Fibroblast of lung (primary cell): ENCODE measurements at regions not wholly inside any gene's neighbourhood (a gene's known extent, or its start where the extent isn't known, plus 50 kb on each side); places are given as distances from the start of the nearest gene placed in this dataset.
A peak's percentile ranks its signal among the peaks of the same experiment; 100 is the strongest.

Experiments
- DNase-seq, 2 donors: peaks; one replicate each; pipeline versions ENCODE4 v3.0.0 to v3.0.0-alpha.2; 2010; ENCODE audit warnings: low read depth in 2 of 2
- H2AFZ ChIP-seq: 2 replicates; pipeline ENCODE4 v1.5.1; 2012; ENCODE audit warnings: low read length, control low read depth, inconsistent platforms
- H3K27ac ChIP-seq: 2 replicates; pipeline ENCODE4 v1.5.1; 2011; ENCODE audit warnings: low read length, control low read depth; ENCODE audit not compliant: insufficient read depth
- H3K27me3 ChIP-seq: 2 replicates; pipeline ENCODE4 v1.5.1; 2011; ENCODE audit warnings: mild to moderate bottlenecking, low read length; ENCODE audit not compliant: control insufficient read depth, insufficient read depth
- H3K36me3 ChIP-seq: 2 replicates; pipeline ENCODE4 v1.5.1; 2011; ENCODE audit warnings: low read length; ENCODE audit not compliant: control insufficient read depth, insufficient read depth
- H3K4me1 ChIP-seq: 2 replicates; pipeline ENCODE4 v1.5.1; 2011; ENCODE audit warnings: low read length; ENCODE audit not compliant: control insufficient read depth, insufficient read depth; ENCODE audit errors: extremely low read depth
- H3K4me2 ChIP-seq: 2 replicates; pipeline ENCODE4 v1.5.1; 2011; ENCODE audit warnings: low read length, control low read depth; ENCODE audit not compliant: insufficient read depth; ENCODE audit errors: extremely low read depth
- H3K4me3 ChIP-seq, 4 experiments: fragments of 200-600 bp in 1 of 4; sonication (generic) in 1 of 4; replicated peaks in 1 of 4; 2 replicates each; pipeline ENCODE4 v1.5.1; 2011 to 2016; ENCODE audit warnings: low read length in 4 of 4, low read depth in 3 of 4, mild to moderate bottlenecking in 3 of 4, control low read depth in 2 of 4, inconsistent platforms in 1 of 4, mixed read lengths in 1 of 4; ENCODE audit not compliant: insufficient read depth in 1 of 4; ENCODE audit errors: control extremely low read depth in 1 of 4
- H3K79me2 ChIP-seq: 2 replicates; pipeline ENCODE4 v1.5.1; 2012; ENCODE audit warnings: mild to moderate bottlenecking, low read length, inconsistent platforms; ENCODE audit not compliant: control insufficient read depth, insufficient read depth
- H3K9ac ChIP-seq: 2 replicates; pipeline ENCODE4 v1.5.1; 2011; ENCODE audit warnings: mild to moderate bottlenecking, low read length, control low read depth; ENCODE audit not compliant: insufficient read depth
- H3K9me3 ChIP-seq: 2 replicates; pipeline ENCODE4 v1.5.1; 2012; ENCODE audit warnings: low read depth, low read length; ENCODE audit not compliant: control insufficient read depth, insufficient read depth
- H4K20me1 ChIP-seq: 2 replicates; pipeline ENCODE4 v1.5.1; 2011; ENCODE audit warnings: low read length; ENCODE audit not compliant: control insufficient read depth, insufficient read depth; ENCODE audit errors: extremely low read depth
- EZH2 ChIP-seq: IDR thresholded peaks from 2 replicates; pipeline ENCODE4 v1.5.1; 2012; ENCODE audit warnings: low read length, control low read depth, mild to moderate bottlenecking; ENCODE audit errors: missing control alignments
- TF ChIP-seq, protein P1 (sequence below), 2 donors: IDR thresholded peaks in 1 of 2; conservative IDR thresholded peaks in 1 of 2; 1 replicate in 1 of 2; 2 replicates in 1 of 2; pipeline ENCODE4 v1.5.1; 2011 to 2012; ENCODE audit warnings: low read length in 2 of 2, control low read depth in 1 of 2, inconsistent platforms in 1 of 2, low read depth in 1 of 2, mild to moderate bottlenecking in 1 of 2

DNA sequence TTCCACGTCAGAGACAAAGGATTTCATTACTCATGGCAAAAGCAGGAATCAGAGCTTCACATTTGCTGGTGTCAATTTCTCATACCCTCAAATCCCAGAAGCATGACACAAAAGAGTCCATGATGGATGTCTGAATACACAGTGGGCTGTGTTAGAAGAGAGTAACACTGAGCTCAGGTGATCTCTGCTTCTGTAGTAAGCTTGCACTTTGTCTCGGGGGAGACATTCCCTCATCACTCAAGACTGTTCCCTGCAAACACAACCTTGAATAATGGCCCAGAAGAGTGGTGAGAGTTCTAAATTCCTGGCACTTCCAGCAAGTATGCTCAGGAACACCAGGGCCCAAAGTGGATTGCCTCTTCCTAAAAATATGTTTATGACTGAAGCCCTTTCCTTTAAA is 1787.2 kb upstream of the SEL1L start:
- H3K4me1 ChIP-seq, result no peaks in the 10 kb centered on the region
- TF ChIP-seq, protein P1, sequence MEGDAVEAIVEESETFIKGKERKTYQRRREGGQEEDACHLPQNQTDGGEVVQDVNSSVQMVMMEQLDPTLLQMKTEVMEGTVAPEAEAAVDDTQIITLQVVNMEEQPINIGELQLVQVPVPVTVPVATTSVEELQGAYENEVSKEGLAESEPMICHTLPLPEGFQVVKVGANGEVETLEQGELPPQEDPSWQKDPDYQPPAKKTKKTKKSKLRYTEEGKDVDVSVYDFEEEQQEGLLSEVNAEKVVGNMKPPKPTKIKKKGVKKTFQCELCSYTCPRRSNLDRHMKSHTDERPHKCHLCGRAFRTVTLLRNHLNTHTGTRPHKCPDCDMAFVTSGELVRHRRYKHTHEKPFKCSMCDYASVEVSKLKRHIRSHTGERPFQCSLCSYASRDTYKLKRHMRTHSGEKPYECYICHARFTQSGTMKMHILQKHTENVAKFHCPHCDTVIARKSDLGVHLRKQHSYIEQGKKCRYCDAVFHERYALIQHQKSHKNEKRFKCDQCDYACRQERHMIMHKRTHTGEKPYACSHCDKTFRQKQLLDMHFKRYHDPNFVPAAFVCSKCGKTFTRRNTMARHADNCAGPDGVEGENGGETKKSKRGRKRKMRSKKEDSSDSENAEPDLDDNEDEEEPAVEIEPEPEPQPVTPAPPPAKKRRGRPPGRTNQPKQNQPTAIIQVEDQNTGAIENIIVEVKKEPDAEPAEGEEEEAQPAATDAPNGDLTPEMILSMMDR (conservative IDR thresholded peaks at IDR 0.05 in 1 of 2, IDR thresholded peaks at IDR 0.05 in 1 of 2; ENCODE audit: low read depth in 1 of 2, low read length in 2 of 2), result no peak
- no peak for TF ChIP-seq EZH2
- no peak overlapping the region for H3K4me2 ChIP-seq
- no peaks in the 10 kb centered on the region for H4K20me1 ChIP-seq
- no peaks in the 10 kb centered on the region for H3K79me2 ChIP-seq
- no peak overlapping the region for H3K9ac ChIP-seq
- H3K4me3 ChIP-seq, result no peak overlapping the region
- no peak for DNase-seq
- no peaks in the 10 kb centered on the region for H3K27me3 ChIP-seq
- H3K27ac ChIP-seq, result no peak overlapping the region
- H3K36me3 ChIP-seq, result no peaks in the 10 kb centered on the region
- H3K9me3 ChIP-seq, result no peaks in the 10 kb centered on the region
- H2AFZ ChIP-seq, result no peak overlapping the region

DNA sequence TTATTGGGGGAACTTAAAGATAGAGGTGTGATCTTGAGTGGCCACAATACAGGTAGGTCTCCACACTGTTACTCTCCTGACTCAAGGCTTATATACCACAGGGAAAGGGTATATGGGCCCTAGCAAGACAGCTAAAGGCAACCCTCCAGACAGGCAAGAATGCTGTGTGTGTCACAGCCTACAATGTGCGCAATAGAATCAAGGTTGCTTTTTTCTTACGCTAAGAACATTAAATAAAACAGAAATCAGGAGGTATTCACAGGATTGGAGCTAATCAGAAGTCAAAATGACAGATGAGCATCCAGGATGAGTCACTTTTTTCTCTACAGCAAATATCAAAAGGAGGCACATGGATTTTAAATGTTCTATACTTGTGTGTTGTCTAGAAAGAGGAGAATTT is 1797.9 kb upstream of the SEL1L start:
- no peak overlapping the region for H3K27ac ChIP-seq
- H3K79me2 ChIP-seq, result no peaks in the 10 kb centered on the region
- no peak overlapping the region for H3K9ac ChIP-seq
- H3K4me3 ChIP-seq, result no peak overlapping the region
- H3K27me3 ChIP-seq, result no peaks in the 10 kb centered on the region
- no peak for TF ChIP-seq EZH2
- TF ChIP-seq, protein P1 (conservative IDR thresholded peaks at IDR 0.05 in 1 of 2, IDR thresholded peaks at IDR 0.05 in 1 of 2; ENCODE audit: low read depth in 1 of 2, low read length in 2 of 2), result no peak
- no peak for DNase-seq
- H3K9me3 ChIP-seq, result no peaks in the 10 kb centered on the region
- no peaks in the 10 kb centered on the region for H3K36me3 ChIP-seq
- H4K20me1 ChIP-seq, result no peaks in the 10 kb centered on the region
- no peak overlapping the region for H2AFZ ChIP-seq
- no peaks in the 10 kb centered on the region for H3K4me1 ChIP-seq
- no peak overlapping the region for H3K4me2 ChIP-seq

DNA sequence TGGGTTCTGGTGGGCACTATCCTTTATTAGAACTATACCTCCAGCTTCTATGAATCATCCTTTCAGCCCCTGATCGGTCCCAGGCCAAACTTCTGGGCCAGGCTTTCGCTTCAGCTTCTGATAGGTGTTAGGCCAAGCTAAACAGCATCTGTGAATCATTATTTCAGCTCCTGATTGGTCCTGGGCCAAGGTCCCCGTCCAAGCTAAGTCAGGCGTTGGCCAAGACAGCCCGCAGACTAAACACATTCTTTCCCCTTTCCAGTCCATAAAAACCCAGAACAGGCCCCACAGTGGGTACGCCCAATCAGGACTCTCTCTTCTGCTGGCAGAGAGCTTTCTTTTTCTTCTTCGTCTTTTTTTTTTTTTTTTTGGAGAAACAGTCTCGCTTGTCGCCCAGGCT is 1808.9 kb upstream of the SEL1L start:
- Histone ChIP-seq H4K20me1 (no peaks in the 10 kb centered on the region), H3K36me3 (no peaks in the 10 kb centered on the region), H3K4me2 (no peak overlapping the region), H3K4me1 (no peaks in the 10 kb centered on the region), H3K9ac (no peak overlapping the region), H3K27ac (no peak overlapping the region), H3K4me3 (no peak overlapping the region), H3K27me3 (no peaks in the 10 kb centered on the region), H2AFZ (no peak overlapping the region), H3K9me3 (no peaks in the 10 kb centered on the region), H3K79me2 (no peaks in the 10 kb centered on the region)
- DNase-seq, result peak in 1 of 2 donors; percentile 44
- TF ChIP-seq, protein P1 (conservative IDR thresholded peaks at IDR 0.05 in 1 of 2, IDR thresholded peaks at IDR 0.05 in 1 of 2; ENCODE audit: low read depth in 1 of 2, low read length in 2 of 2), result no peak
- no peak for TF ChIP-seq EZH2
